NCI-H526 treated with DMSO at 0.1 percent for 48 hours (cell line): ENCODE measurements at regions not wholly inside any gene's neighbourhood (a gene's known extent, or its start where the extent isn't known, plus 50 kb on each side); places are given as distances from the start of the nearest gene placed in this dataset.
"Not testable (repeated sequence)": the region's sequence is repeated elsewhere in the genome, so short reads cannot be mapped to it uniquely, and the experiment has no call there.

Source experiments
- DNase-seq: peaks from one replicate; lab custom pipeline; 2025; lab: John Stamatoyannopoulos, UW

GRCh38 chr7:63856466-63856865 lies 142.2 kb upstream of the ZNF722 start:
- not testable (repeated sequence) for DNase-seq

DNA sequence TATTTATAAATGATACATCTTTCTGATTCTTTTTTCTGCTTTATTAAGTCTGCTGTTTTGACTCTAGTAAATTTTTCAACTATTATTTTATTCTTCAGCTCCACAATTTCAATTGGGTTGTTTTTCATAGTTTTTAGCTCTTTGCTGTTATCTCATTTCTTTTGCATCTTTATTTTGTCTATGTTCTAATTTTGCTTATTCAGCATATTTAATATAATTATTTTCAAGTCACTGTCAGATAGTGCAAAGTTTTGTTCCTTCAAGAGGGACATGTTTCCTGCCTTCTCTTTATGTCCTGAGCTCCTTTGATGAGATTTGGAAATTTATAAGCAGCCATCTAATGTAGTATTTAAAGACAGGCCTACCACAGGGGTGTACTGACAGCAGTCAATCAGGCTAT lies 131.5 kb upstream of the ZNF722 start:
- DNase-seq = no peak

GRCh38 chr7:63874242-63874641 lies 124.4 kb upstream of the ZNF722 start:
- DNase-seq = not testable (repeated sequence)

GRCh38 chr7:63876707-63877322 lies 121.8 kb upstream of the ZNF722 start:
- DNase-seq = no peak

- DNase-seq = no peak
These were observed 111.6 kb upstream of the ZNF722 start for GRCh38 chr7:63887031-63887430.

DNA sequence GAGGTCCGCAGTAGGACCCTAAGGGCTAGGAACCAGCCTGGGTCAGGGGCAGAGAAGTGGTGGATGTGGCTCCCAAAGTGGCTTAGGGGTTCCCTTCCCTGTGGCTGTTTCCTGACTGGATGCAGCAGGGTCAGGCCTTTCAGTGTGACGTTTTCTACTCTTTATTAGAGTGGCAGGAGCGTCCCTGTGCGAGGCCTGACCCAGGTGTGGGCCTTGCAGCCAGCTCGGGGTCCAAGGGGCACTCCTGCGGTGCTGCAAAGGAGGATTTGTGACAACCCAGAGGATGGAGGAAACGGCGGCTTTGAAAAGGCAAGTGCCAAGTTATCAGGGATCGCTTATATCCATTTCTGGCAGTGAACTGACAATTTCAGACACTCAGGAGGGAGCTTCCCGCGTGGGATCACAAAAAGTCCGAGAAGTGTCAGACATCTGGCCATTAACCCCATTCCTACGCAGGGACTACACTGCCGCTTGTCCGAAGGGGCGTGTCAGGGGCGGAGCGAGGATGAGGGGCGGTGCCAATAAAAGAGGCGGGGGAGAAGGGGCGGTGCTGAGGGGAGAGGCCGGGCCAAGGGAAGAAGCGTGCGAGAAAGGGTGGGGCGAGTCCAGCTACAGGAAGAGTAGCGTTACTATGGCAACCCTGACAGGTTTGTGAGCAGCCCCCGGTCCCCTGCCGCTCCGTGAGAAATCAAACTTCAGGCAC lies 98.8 kb upstream of the ZNF722 start:
- peak; percentile 83 for DNase-seq

GRCh38 chr7:63900394-63901203 lies 98.0 kb upstream of the ZNF722 start:
- DNase-seq = peak; percentile 91

DNA sequence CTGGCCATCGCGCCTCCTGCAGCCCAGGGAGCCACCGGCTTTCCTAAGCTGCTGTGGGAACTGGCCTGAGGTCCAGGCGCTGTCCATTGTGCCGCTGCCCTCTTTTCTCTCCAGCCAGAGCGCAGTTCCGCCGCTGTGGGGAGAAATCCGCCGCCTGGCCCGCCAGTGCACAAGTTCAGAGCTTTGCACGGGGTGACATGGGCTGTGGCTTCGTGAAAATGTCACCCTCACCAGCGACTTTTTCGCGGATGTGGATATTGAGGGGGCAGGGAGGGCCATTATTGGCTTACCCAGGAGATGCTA lies 97.5 kb upstream of the ZNF722 start:
- not testable (repeated sequence) for DNase-seq

DNA sequence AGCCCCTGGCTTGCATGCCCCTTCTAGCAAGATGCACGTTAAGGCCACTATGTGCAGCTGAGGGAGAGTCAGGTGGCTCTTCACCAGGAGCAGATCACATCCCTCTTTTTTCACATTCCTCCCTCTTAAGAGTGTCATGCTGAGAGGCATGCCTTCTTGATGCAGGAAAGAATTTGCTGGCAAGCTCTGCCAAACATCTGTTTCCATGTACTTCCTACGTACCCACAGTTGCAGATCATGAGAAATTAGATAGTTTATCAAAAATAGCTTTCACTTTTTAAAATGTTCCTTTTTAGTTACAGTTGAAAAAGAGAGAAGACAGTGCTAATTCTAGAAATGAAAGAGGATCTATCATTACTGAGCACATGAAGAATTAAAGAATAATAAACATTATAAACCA lies 79.7 kb upstream of the ZNF722 start:
- no peak for DNase-seq

DNA sequence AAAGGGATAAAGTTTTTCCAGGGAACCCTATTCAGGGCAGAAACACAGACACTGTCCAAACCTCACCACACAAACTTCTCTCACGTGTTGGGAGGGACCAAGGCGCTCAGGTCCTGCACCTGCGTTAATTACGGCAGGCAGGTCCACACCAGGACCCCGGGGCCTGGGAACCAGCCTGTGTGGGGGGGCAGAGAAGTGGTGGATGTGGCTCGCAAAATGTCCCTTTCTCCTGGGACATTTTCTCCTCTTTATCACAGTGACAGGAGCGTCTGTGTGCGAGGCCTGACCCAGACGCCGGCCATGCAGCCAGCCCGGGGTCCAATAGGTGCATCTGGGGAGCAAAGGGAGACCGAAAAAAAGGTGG lies 73.4 kb upstream of the ZNF722 start:
- DNase-seq = peak; percentile 49

DNA sequence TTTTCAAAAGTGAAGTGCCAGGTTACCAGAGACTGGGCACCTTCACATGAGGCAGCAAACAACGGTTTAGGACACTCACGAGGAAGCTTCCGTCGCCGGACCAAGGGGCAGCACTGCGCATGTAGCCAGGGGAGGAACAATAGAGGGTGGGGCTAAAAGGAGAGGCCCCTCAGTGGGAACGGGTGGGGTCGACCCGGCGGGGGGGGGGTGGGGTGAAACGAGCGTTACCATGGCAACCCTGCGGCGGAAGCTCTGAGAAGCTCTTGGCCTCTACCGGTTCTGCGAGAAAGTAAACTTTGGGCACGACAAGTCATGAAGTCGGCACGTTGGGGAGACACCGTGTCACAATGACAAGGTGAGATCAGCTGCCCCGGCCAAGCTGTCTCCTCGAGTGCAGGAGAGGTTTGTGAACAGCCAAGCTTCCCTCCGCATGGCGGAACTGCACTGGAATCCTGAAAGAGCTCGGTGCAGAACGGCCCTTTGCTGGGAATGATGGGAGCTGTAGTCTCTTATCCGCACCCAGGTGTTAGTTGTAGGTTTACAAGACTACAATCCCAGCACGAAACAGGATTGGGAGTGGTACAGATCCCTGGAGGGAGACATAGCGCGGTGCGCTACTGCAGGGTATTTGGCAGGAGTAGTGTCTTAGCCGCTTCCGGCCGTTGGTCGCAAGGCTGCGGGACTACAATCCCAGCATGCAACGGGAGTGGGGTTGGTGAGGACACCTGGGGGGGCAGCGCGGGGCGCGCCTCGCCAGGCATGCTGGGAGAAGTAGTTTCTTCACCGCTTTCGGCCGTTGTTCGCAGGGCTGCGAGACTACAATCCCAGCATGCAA lies 72.8 kb upstream of the ZNF722 start:
- peak; percentile 90 for DNase-seq

DNA sequence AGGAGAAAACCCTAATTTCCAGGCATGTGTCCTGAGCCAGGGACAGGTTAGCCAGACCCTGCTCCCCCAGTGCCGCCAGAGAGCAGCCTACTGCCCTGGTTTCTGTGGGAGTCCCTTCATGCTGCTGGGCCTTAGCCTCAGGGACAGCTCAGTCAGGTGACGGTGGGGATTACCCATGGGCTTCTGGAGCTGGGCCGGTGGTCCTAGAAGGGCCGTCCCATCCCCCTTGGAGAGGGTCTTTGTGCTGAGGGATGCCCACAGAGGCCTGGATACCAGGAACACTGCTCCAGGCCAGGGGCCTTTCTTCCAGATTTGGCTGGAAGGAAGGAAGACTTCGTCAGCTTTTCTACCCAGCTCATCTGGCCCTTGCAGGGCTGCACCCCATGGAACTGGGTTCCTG lies 71.4 kb upstream of the ZNF722 start:
- no peak for DNase-seq

DNA sequence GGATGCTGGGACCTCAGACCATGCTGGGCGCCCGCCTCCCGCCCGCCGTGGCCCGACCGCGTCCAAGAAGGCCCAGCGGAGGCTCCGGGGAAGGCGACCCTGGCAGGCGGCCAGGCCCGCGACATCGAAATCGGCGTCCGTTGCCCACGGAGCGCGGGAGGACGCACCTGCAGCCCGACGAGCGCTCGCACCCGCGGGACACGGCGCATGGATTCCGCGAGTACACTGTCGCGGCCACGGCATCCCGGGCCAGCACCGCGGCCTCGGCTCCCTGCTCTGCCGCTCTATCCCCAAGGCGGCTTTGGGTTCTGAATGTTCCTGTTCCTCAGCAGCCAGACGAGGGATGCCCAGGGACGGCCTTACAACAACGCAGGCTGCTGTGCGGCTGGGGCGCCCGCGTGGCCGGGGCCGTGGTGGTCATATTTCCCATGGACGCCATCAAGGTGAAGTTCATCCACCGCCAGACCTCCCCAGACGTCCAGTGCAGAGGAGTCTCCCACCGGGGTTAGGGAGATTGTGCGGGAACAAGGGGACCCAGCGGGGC lies 67.5 kb upstream of the ZNF722 start:
- no peak for DNase-seq

DNA sequence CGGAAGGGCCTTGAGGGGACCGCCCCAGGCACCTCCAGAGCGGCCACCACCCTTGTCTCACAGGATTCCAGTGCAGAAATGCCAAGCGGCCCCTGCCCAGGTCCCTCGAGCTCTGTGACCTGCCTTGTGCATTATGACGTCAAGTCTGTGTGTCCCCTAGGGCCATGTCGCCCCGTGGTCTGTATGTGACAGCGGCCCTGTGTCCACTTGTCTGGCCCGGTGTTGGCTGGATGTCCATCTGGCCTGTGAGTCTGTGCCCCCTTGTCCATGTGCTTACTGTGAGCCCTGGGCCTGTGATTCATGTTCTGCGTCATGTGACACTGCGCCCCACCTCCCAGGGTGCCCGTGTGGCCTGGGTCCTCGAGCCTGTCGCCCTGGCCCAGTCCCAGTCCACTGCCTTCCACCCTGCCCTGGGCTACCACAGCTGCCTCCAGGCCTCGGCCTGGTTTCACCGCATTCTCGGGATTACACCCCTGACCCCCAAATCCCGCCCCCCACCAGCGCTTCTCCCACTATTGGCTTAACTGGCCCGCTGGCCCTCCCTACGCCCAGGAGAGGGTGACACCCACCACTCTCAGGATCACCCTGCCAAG lies 66.6 kb upstream of the ZNF722 start:
- no peak for DNase-seq
